Endometrial microvascular endothelial cells (primary cell): ENCODE measurements at regions not wholly inside any gene's neighbourhood (a gene's known extent, or its start where the extent isn't known, plus 50 kb on each side); places are given as distances from the start of the nearest gene placed in this dataset.

Source experiments
- in situ Hi-C: cut with HindIII; loops from 2 replicates; pipeline ENCODE4 v1.10.0; 2017; ENCODE audit warnings: low sequenced_read_pairs, low pct_unique_long_range_greater_than_20kb; ENCODE audit errors: inconsistent ontology term

DNA sequence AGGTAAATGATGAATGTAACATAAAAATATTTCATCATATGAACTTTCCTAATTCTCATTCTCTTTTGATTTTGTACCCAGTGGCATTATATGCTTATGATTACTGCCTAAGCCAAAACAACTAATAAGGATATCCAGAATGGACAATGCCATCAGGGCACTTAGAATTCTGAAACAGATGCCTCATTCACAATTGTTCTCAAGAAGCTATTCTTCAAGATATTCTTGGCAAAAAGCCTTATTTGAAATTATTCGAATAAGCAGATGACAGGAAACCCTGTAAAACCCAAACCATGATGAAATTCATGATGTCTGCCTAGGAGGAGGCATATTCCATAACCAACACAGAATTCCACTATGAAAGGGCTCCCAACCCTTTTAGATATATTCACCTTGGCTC lies 353.2 kb upstream of the TRIB2 start:
- in situ Hi-C loops, result no loop called here

DNA sequence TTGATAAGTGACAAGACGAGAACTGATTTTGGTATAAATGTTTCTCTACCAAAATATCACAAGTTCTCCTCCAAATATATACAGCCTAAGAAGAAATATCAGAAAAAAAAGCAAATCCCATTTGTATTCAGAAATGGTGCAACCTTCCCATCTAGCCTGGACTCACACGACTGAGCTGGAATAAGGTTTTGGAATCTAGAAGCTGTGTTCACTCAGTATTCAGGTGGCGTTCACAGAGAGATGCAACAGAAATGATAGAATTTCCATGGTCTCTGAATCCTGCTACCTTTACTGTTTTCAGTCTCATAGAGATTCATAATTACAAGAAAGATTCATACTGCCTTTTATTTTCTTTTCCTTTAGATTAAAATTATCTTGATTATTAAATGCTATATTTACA lies 347.2 kb upstream of the TRIB2 start:
- in situ Hi-C loops, result no loop called here

DNA sequence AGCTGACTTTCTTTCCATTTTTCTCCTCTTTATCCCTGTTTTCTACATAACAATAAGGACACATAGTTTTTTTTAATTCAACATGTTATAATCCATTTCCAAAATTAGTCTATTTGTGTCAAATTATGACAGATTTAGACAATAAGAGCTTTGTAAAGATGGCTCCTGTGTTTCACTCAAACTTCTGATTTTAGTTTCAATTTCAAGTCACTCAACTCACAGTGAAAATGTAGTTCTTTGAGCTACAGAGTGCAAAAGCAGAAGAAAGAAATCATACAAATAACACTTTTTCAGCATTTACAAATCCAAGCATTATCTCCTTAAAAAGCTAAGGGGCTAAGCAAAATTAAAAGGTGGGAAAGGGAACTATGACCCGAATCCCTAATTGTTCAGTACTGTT lies 340.7 kb upstream of the TRIB2 start:
- in situ Hi-C loops, result loop anchor here (25.0 kb wide), 1 partner anchor 114 kb away; no protein-coding TSS in a partner anchor

DNA sequence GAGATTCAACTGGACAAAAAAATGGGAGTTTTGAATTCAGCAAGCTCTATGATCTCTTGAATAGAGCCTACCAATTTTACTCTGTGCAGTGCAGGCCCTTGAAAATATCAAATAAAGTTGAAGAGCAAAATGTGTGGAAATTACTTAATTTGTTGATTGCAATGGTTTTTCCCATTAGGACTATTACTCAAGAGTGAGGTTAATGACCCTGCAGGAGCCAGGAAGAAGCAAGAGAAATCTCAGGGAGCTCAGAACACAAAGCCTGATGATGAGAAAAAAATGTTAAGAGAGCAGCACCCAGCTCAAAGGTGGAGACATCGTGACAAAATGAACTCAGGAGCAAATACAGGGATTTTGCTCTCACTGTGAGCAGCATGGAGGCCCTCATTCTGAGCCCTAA lies 337.6 kb upstream of the TRIB2 start:
- in situ Hi-C loops, result loop anchor here (25.0 kb wide), 1 partner anchor 117 kb away; no protein-coding TSS in a partner anchor

DNA sequence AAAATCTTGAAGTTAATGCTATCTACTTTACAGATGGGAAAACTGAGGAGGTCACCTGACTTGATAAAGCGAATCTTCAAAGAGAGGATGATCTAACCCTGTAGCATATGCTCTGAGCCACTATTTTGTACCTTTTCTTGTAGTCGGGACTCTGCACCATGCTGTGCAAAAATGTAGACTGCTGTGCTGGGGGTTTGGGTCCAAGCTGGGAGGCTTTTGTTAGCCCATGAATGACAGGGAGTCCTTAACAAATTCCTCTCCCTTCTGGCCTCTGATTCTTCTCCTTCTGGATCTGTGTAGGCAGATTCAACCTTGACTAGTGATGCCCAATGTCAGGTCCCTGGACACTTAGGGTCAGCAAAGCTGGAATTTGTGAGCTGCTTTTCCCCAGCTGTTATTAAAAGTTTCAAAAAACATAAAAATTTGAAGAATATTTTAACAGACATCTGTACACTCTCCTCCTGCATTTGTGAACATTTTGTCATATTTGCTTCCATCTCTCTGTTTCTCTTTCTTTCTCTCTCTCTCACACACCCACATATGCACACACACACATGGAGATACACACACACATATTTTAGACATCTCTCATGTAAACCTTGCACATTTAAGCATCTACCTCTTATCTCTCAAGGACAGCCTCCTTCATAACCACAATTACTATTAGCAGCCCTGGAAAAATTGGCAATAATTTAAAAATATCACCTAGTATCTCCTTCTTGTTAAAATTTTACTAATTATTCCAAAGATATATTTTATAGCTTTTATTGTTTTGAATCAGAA lies 335.0 kb upstream of the TRIB2 start:
- in situ Hi-C loops, result loop anchor here (25.0 kb wide), 1 partner anchor 119 kb away; no protein-coding TSS in a partner anchor

DNA sequence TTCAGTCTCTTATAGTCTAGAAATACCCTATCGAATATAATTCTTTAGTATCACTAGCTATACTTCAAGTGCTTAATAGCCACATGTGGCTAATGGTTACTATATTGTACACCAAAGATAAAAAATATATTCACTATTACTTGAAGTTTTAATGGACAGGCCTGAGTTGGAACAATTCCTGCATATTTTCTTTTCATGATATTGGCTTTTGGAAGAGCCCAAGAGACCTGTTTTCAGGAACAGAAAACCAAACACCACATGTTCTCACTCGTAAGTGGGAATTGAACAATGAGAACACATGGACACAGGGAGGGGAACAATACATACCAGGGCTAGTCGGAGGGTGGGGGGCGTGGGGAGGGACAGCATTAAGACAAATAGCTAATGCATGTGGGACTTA lies 334.4 kb upstream of the TRIB2 start:
- in situ Hi-C loops, result loop anchor here (25.0 kb wide), 1 partner anchor 120 kb away; no protein-coding TSS in a partner anchor

DNA sequence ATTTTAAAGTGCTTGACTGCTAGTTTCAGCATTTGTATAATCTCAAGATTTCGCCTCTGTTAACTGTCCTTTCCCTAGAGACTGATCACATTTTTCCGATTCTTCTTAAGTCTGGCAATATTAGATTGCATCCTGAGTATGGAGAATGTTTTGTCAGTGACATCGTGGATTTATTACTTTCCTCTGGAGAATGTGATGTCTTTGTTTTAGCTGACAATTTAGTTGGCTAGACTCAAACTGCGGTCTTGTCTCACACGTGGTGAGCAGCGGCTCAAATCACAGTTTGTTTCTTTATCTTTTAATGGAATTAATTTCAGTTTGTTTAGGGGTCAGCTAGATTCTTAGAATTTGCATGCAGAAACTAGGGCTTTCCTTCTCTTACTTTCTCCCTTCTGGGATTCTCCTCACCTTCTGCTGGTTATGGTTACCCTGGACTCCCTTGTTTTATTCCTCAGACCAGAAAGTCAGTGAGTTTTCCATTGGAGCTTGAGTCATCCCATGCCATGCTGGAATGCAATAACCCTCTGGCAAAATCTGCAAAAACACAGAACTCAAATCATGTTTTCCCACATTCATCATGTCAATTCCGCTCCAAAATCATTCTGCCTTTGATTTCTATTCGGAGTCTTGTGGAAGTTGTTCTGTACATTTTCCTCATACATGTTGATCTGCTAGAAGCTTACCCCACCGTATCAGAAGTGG lies 327.2 kb upstream of the TRIB2 start:
- in situ Hi-C loops, result loop anchor here (25.0 kb wide), 1 partner anchor 127 kb away; no protein-coding TSS in a partner anchor

DNA sequence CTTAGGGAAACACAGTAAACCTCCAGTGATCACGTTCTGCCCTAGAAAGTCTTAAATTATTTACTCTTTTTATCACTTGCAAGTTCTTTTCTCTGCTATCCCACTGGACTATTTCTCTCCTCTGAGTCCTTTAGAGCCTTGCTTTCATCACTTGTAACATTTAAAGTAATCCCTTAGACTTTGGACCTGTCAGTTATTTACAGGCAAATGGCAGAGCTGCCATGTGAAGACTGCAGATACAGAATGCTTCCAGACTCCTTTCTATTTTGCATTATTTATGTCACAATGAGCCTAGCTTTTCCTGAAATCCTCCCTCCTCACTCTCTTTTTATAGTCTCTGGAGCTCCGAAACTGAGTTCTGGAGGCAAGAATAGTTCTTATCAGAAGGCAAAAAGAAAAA lies 325.6 kb upstream of the TRIB2 start:
- in situ Hi-C loops, result loop anchor here (25.0 kb wide), 1 partner anchor 129 kb away; no protein-coding TSS in a partner anchor

DNA sequence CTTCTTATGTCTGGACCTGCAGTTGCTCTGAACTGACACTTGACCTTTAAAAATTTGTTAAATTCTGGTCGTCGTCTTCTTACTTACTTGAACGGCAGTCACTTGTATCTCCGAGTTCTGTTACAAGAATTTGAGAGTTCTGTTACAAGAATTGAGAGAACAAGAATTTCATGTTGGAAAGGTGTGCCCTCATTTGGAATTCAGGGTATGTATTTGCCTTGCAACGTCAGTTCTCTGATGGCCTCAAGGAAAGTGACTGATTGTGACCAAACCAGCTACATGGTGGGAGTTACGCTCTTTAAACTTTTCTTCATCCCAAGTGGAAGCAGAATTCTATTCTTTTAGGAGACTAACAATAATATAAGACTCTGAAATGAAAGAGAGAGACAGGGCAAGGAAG lies 320.0 kb upstream of the TRIB2 start:
- in situ Hi-C loops, result loop anchor here (25.0 kb wide), 1 partner anchor 134 kb away; no protein-coding TSS in a partner anchor

DNA sequence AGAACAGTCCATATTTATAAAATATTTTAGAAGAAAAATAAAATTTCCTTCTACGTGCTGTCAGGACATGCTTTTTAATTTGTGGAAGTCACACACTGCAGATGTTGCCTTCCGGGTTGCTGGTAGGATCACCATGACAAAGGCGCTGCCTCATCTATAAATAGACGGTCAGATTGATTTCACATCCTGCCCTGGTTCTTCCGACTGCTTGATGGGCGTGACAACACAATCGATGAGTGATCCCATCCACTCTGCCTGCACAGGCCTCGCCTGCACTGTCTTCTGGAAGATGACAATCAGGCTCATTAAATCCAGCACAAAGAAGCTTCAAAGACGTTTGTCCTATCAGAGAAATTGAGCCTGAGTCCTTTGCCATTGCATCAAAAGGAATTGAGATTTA lies 318.9 kb upstream of the TRIB2 start:
- in situ Hi-C loops, result loop anchor here (25.0 kb wide), 1 partner anchor 136 kb away; no protein-coding TSS in a partner anchor

DNA sequence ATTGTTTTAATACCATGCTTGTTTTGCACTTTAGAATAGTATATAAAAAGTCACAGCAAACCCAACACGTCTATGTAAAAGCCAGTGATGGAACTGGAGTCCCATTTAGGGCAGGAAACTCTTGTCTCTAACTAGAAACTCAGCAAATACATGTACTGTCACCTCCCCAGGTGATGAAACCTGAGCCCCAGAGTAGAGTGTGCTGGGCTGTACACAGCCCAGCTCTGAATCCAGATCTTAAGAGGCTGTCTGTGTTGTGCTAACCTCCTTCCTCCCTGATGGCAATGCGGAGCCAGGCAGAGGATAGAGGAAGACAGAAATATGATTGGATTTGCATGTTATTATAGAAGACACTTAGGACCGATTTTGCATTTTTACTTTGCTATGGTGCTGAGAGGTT lies 317.5 kb upstream of the TRIB2 start:
- in situ Hi-C loops, result loop anchor here (25.0 kb wide), 1 partner anchor 137 kb away; no protein-coding TSS in a partner anchor

DNA sequence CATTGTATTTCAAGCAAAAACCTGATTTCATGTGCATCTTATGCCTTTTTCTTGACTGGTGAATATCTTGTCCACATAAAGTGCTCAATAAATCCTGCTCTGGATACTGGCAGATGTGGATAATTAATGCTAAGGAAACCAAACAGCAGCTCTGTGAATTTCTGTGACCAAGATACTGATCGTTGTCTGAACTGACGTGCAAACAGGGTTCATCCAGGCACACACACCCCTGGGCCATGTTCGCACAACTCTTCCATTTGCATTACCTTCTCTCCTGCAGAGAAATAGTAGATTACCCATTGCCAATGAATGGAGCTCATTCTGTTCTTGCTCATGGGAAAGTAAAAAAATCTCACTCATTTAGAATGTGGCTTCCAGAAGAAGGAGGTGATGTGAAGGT lies 316.2 kb upstream of the TRIB2 start:
- in situ Hi-C loops, result no loop called here

DNA sequence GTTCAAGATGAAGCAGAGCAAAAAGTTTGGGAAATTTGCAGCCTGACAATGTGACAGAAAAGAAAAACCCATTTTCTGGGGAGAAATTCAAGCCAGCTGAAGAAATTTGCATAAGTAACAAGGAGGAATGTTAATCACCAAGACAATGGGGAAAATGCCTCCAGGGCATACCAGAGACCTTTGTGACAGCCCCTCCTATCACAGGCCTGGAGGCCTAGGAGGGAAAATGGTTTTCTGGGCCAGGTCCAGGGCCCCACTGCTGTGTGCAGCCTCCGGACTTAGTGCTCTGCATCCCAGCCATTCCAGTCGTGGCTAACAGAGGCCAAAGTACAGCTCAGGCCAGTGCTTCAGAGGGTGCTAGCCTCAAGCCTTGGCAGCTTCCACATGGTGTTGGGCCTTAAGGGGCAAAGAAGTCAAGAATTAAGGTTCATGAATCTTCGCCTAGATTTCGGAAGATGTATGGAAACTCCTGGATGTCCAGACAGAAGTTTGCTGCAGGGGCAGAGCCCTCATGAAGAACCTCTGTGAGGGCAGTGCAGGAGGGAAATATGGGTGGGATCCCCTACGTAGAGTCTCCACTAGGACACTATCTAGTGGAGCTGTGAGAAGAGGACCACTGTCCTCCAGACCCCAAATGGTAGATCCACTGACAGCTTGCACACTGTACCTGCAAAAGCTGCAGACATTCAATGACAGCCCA lies 314.1 kb upstream of the TRIB2 start:
- in situ Hi-C loops, result no loop called here

DNA sequence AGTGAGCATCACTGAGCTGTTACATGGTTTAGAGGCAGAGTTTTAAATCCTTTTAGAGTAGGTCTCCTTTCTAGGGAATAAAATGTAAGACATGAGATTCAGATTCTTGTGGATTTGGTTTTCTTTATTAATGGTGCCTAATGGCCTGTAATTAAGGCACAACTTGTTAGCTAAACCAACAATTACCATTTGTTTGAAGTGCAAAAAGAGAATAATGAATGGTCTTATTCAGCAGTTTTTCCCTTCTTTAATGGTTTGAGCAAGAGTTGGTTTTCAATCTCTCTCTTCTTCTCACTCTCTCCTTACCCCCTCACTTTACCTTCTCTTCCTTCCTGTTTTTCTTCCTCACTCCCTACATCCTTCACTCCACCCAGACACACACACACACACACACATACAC lies 312.2 kb upstream of the TRIB2 start:
- in situ Hi-C loops, result no loop called here

DNA sequence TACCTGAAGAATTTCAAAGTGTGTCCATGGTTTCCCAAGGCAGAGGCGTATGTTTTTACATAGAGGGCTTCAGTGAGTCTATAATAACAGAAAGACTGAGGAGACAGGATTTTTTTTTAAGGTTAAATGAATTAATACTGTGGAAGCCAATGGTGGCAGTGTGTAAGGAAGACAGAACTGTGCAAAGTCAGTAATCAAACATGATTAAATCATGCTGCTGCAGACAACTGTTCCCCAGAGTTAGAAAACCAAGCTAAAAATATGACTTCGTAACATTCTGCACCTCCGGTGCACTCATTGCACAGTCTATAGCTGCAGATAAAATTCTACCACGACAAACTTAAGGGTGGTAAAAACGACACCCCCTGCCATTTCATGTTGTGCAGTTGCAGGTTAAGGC lies 309.6 kb upstream of the TRIB2 start:
- in situ Hi-C loops, result no loop called here

DNA sequence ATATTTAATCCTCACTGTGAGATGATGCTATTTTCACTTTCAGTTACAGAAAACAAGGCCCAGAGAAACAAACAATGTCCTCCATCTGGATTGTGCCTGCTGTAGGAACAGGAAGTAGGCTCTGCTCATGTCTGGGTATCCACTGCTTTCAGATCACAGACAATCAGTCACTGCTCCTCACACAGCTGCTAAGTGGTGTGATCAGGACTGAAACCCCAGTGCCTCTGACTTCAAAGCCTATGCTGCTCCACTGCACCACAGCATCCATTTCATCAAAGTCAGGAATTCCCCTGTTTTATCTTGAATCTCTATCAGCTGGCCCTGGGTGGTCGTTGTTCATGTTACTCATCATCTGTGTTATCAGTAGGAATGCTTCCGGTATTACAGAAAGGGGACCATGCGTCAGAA lies 303.8 kb upstream of the TRIB2 start:
- in situ Hi-C loops, result no loop called here

DNA sequence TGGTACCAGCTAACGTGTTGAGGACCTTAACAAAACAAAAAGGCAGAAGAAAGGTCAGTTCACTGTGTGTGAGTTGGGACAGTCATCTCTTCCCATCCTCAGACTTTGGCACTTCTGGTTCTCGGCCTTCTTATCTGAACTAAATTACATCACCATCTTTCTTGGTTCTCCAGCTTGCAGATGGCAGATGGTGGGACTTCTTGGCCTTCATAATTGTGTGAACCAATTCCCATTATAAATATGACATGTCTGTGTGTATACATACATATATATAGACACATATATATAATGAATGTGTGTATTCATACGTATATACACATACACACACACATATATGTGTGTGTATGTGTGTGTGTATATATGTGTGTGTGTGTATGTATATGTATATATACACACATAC lies 301.2 kb upstream of the TRIB2 start:
- in situ Hi-C loops, result no loop called here

DNA sequence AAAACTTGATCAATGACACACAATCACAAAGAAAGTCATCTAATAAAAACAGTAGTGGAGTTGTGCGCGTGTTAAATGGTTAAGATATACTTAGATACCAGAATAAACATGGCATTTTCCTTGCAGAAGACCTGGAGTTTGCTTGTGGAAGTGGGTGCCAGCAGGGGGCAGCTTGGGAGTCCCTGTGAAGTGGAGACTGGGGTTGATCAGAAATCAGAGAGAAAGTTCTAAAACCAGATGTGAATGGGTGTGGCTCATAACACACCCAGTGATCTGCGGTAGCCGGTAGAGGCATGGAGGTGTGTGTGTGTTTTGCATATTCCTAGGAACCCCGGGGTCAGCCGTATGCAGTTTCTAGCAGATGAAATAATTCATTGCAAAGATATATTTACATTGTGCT lies 300.1 kb upstream of the TRIB2 start:
- in situ Hi-C loops, result no loop called here

DNA sequence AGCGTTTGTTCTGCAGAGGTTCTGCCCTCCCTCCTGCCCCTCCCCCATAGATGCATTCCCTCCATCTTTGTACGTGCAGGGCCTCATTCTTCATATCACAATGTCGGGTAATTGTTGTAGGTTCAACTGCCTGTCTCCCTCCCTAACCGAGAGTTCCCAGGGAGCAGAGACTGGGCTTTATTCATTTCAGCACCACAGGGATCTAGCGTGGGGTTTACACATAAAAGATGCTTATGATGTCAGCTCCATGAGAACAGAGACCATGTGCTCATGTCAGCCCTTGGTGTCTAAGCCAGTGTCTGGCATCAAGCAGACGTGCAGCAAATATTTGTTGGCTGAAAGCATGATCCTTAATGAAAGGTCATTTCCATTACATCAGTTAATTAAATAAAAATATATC lies 298.9 kb upstream of the TRIB2 start:
- in situ Hi-C loops, result no loop called here
